ENCODE measurements at regions not wholly inside any gene's neighbourhood (a gene's known extent, or its start where the extent isn't known, plus 50 kb on each side); places are given as distances from the start of the nearest gene placed in this dataset.

GRCh38 chr4:187131826-187132225 lies 408.2 kb upstream of the FAT1 start:
- DNase-seq, result peak; percentile 56

- DNase-seq, result no peak
These were observed 412.2 kb upstream of the FAT1 start for GRCh38 chr4:187135878-187136277.

DNA sequence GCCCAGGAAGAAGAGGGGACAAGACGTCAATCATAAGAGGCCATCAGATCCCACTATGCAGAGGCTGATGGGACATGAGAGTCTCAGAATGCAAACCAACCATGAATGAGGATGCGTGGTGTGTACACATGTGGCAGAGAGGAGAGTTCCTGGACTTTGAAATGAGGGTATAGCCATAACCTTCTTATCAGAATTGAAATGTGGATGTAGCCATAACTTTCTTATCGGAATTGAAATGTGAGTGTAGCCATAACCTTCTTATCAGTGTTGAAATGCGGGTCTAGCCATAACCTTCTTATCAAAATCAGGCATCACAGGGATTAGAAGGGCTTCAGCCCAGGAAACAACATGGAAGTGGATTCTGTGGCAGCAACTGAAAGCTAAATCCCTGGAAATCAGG lies 415.5 kb upstream of the FAT1 start:
- DNase-seq, result no peak

- no peak for DNase-seq
These were observed 417.4 kb upstream of the FAT1 start for GRCh38 chr4:187141101-187141500.

DNA sequence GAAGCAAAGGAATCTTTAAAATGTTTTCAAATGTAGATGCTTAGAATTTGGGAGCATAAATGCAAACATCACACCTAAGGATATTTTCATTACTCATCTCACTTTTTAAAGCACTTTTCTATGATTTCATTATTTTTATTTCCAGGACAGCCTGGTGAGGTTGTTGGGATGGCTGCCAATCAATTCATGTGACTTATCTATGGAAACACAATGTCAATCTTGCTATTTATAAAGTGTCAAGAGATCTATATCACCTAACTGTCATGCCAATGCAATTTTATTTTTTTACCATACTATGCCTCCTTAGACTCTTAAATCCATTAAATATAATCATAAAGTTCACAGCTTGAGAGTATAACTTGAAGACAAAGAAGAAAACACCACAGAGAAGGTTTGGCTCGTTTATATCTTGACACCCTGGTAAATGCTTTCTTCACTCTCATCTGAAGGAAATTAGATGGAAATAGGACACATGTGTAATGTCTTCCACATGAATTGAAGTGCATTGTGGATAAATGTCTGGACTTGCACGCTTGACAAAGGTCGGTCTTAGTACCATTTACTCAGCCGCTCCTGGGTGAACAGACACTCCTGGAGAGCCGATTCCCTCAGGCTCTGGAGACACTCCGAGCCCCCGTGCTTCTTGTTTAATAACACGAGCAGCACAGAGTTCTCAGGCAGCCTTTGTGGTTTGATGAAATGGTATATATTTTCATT lies 425.7 kb upstream of the FAT1 start:
- DNase-seq, result no peak

DNA sequence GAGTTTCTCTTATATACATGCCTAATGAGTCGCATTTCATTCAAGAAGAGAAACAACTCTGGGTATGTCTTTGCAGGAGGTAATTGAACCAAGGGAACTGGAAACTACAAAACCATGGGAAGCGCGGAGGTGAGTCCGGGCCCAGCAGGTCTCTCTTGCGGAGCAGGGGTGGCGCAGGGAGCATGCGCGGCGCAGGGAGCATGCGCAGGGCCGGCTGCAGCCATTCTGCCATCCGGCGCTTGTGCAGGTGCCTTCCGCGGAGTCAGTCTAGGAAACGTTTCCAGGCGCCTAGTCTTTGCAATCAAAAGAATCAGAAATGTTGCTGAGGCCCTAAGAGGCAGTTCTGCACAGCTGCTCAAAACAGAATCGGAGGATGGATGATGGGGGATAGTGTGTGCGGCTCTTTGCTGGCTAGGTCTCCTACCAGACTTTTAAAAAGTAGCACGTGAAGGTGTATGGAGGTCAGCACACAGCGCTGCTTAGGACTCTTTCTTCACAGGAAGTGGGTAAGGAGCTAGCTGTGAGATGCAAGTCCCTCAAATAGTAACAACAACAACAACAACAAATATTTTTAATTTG lies 433.8 kb upstream of the FAT1 start:
- DNase-seq, result no peak

- DNase-seq, result no peak
These were observed 434.3 kb upstream of the FAT1 start for GRCh38 chr4:187158003-187158402.

- DNase-seq, result no peak
These were observed 436.8 kb upstream of the FAT1 start for GRCh38 chr4:187160486-187160885.

- DNase-seq, result no peak
These were observed 443.3 kb upstream of the FAT1 start for GRCh38 chr4:187166886-187167512.

DNA sequence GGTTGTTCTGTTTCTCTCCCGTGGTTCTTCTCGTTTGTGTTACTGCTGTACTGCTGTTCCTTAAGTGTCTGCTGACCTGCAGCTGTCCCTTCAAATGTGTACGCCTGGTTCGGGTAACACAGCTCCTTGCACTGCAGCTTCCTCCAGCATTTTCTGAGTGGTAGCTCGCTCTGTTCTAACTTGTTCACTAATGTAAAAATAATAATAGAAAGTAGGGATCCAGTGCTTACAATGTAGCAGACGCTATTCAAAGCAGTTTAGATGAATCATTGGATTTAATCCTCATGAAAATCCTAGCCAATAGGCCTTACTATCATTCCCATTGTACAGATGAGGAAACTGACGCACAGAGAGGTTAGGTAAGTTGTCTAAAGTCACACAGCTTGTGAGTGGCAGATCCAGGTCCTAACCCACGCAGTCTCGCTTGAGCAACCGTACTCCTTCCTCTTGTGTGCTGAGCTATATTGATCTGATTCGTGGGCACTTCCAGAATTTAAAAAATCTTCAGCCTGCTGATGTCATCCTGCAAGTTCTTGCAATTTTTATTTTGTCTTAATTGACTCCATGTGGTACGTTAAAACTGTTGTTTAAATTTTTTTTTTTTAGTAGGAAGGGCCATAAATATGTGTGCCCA lies 448.2 kb upstream of the FAT1 start:
- DNase-seq, result no peak

DNA sequence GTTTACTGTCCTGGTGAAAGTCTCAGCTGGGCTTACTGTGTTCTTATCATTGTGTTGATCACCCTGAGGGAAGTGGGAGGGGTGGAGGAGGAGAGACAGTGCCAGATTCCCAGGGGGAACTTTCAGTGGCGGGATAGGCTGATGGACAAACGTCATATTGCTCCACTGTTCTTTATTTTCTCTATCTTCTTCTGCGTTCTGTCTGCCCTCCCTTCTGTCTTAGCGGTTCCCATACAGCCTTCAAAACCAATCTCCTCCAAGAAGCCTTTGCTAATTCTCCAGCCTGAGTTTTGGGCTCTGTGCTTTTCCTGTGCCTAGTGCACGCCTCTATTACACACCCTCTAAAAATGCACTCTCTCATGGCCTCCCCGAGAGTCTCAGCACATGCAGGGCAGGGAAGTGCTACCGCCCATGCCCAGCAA lies 448.7 kb upstream of the FAT1 start:
- peak; percentile 89 for DNase-seq

DNA sequence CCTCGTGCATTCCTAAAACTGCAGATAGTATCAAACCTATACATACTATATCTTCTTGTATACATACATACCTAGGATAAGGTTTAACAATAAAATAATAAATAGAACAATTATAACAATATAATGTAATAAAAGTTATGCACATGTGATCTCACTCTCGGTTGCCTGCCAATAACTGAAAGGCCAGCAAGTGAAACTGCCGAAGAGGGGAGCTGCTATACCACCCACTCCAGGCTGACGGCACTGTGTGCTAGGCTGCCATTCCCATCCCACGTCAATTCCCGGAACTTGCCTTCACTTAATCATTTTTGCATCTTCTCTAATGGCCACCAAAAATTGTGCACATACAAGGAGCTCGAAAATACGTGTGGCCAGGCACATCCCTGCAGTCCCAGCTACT lies 451.1 kb upstream of the FAT1 start:
- no peak for DNase-seq

DNA sequence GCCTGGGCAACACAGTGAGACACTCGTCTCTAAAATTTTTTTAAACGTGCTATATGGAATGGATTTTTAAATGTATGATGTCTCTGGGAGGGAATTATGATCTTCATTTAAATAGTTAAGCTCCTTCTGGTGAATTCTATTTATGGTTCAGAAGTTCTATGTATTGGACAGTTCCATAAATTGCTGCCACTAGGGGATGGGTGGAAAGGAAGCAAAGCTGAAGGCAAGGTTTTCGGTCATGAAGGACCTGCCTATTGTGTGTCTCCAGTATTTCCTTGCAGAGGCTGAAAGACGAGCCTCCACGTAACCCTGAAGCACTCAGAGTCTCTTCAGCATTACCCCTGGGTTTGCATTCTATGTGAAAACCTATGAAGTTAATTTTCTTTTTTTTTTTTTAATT lies 451.5 kb upstream of the FAT1 start:
- DNase-seq, result no peak

DNA sequence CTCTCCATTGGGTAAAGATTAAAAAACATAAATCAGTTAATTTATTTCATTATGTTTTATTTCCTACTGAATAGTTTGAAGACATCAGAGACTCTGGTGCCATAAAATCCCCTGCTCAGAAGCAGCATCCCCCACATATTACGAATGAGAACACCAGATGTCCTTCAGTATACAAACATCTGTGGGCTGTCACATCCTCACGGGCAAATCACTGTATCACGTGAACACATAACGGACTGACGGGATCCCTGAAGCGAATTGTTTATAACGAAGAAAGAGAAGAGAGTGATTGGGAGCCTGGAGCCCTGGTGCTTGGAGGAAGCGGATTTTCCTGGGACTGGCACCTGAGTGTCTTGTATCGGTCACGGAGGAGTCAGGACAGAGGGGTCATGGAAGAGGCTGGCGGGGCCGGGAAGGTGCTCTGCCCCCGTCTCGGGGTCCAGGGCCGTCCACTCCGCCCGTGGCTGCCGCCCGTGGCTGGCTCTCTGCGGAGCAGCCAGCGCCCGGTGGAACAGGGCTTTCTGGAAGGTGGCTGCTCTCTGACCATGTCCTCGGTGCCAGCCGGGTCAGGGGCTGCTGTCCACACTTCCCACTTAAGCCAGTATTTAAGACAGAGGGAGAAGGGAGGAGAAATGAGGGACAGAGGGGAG lies 452.7 kb upstream of the FAT1 start:
- DNase-seq, result no peak

DNA sequence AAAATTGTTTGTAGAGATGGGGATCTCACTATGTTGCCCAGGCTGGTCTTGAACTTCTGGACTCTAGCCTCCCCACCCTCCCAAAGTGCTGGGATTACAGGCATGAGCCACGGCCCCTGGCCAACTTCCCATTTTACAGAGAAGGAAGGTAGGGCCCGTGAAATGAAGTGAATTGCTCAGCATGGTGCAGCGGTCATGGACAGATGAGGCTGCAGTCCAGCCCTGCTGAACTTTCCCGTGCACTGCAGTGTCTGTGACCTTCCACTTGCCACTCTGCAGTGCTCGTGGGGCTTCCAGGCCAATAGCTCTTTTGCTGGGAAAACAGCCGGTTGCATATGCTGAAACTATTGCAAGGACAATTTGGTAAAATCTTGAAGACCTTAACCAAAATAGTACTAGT lies 454.4 kb upstream of the FAT1 start:
- DNase-seq, result no peak

GRCh38 chr4:187178587-187178986 lies 454.9 kb upstream of the FAT1 start:
- DNase-seq, result no peak

DNA sequence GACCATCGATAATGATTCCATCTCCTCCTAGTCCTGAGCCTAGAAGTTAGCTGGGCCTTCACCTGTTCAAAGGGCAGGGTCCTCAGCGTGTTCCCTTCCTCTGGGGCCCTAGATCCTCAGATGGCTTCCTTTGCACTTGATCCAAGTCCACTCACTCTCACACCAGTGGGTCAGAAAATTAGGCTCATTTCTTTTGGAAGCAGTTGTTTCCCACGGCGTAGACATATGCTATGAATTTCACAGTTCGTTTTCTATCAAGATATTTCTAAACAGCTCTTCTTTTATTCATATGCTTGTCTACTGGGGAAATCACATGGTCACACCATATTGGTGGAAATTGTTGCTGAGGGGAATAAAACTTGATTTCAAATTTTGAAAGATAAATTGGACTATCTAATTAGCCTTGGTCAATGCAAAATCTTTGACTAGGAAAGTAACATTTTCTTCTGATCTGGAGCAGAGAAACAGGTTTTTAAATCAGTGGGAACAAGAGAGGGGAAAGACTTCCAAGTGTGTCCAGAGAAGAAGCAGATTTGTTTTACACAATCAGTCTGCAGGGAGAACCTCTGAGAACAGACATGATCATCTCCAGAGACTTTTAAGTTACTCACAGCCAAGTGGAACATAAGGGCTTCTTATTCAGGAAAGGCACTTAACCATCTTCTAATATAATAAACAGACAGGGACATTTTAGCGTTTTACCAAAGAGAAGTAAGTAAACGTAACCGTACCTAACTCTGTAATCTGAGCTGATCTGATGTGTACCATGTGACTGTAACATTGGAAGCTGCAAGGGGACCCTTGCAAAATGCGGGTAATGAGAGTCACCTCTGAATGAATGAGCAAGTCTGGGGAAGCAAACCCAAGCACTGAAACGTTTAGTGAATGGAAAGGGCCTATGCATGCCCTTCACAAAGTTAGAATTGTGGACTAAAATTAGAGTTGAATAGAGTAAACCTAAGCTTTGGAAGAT lies 455.7 kb upstream of the FAT1 start:
- no peak for DNase-seq

GRCh38 chr4:187181054-187181453 lies 457.4 kb upstream of the FAT1 start:
- no peak for DNase-seq

DNA sequence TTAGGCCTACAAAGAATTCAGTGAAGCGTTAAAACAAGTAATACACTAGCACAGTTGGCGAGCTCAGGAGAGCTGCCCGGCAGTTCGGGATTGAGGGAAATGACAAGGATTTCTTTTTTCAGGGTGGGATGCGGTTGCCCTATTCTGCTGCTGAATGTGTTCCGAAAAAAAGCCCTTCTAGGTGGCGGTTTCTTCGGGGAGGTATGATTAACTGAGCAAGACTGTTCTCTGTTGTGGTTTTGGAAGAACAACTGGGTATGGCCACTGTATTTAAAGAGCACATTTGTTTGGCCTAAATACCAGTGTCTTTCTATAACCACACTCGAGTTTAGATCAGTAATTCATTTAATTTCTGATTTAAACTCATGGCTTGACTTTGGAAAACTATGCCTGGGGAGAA lies 459.7 kb upstream of the FAT1 start:
- peak; percentile 75 for DNase-seq

DNA sequence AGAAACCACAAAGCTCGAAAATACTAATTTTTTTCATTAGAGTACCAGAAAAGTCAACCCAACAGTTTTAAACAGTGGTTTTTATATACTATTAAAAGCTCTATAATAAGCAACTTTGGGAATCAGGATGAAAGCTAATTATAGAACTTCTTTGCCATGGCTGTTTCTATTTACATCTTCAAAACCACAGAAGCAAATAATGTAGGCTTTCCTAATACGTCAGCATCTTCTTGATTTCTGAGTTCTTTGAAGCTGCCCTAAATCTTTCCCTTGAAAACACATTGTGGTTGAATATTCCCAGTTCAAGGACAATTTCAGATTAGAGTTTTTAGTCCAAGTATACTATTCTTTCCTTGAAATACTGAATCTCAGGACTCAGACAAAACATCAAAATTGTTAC lies 460.2 kb upstream of the FAT1 start:
- DNase-seq, result no peak

DNA sequence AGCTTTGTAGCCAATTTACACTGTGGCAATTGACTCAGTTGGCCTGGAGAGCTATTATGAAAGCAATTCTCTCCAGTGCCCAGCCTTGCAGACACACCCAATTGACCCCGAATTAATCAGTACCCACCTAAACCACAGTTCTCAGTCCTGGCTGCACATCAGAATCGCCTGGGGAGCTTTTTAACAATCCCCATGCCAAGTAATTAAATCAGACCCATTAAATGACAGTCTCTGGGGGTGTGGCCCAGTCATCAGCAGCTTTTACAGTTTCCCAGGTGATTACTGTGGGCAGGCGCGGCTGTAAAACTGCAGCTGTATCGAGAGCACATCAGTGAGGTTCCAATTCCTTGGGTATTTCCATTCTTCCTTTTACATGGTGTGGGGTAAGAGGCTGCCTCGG lies 460.9 kb upstream of the FAT1 start:
- DNase-seq, result no peak

DNA sequence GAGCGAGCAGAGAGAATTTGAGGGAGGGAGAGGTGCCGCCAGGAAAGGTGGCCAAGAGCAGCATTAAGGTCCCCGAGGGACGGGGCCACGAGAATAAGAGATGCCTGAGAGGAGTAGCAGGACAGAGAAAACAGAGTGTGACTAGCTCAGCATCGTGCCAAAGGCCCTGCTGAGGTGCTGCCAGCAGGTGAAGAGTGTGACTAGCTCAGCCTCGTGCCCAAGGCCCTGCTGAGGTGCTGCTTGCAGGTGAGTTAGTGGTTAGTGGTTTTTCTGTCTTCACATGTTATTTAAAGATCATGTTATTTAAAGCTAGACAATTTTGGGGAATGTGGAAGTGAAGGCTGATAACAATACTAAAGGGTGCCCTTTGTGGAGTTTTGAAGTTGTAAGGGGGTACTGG lies 464.5 kb upstream of the FAT1 start:
- no peak for DNase-seq
